Vagina (tissue), 2 donors: ENCODE measurements at regions not wholly inside any gene's neighbourhood (a gene's known extent, or its start where the extent isn't known, plus 50 kb on each side); places are given as distances from the start of the nearest gene placed in this dataset.

Experiments
- DNase-seq, 2 donors: peaks; one replicate each; pipeline ENCODE4 v3.0.0-alpha.2; 2017; ENCODE audit errors: extremely low spot score in 2 of 2
- H3K27ac ChIP-seq: fragments of 200-600 bp; sonication (generic); one replicate; pipeline ENCODE4 v1.5.1; 2019
- H3K27me3 ChIP-seq: fragments of 200-600 bp; sonication (generic); one replicate; pipeline ENCODE4 v1.5.1; 2019
- H3K36me3 ChIP-seq, 2 donors: fragments of 200-600 bp; sonication (generic); one replicate each; pipeline ENCODE4 v1.5.1; 2017 to 2019
- H3K4me1 ChIP-seq: fragments of 200-600 bp; sonication (generic); one replicate; pipeline ENCODE4 v1.5.1; 2019
- H3K4me3 ChIP-seq, 2 donors: fragments of 200-600 bp; sonication (generic); 1 replicate in 1 of 2; 2 replicates in 1 of 2; pipeline ENCODE4 v1.5.1; 2016 to 2019
- H3K9me3 ChIP-seq: fragments of 200-600 bp; sonication (generic); one replicate; pipeline ENCODE4 v1.5.1; 2019
- CTCF ChIP-seq, 3 experiments: fragments of 450-650 bp in 2 of 3; fragments of 200-600 bp in 1 of 3; sonication (generic) in 1 of 3; IDR thresholded peaks; one replicate each; pipeline ENCODE4 v1.5.1; 2017 to 2019; ENCODE audit warnings: antibody characterized with exemption in 3 of 3, mild to moderate bottlenecking in 2 of 3, moderate library complexity in 2 of 3
- POLR2A ChIP-seq, 2 donors: fragments of 450-650 bp; IDR thresholded peaks; one replicate each; pipeline ENCODE4 v1.6.1; 2017; ENCODE audit warnings: antibody characterized with exemption in 2 of 2, mild to moderate bottlenecking in 2 of 2, moderate library complexity in 2 of 2
- POLR2AphosphoS5 ChIP-seq, 2 donors: sonication (generic); formaldehyde crosslinking; IDR thresholded peaks; one replicate each; pipeline ENCODE4 v1.9.0; 2017; ENCODE audit warnings: antibody characterized with exemption in 2 of 2, mild to moderate bottlenecking in 2 of 2, low read depth in 1 of 2; ENCODE audit not compliant: insufficient read depth in 1 of 2
- intact Hi-C: fragments of 100-400 bp; cut with DNase I; formaldehyde crosslinking; loops from one replicate; pipeline ENCODE4 v1.15.1; 2023

GRCh38 chr17:73874008-73874720 is 229.9 kb upstream of the SDK2 start:
- TF ChIP-seq POLR2A (IDR thresholded peaks at IDR 0.05) (no peak), CTCF (IDR thresholded peaks at IDR 0.05) (no peak), POLR2AphosphoS5 (IDR thresholded peaks at IDR 0.05; ENCODE audit: insufficient read depth in 1 of 2, low read depth in 1 of 2) (peak in 1 of 2 donors; percentile 60)
- DNase-seq, result no peak
- no peaks in the 10 kb centered on the region for H3K36me3 ChIP-seq
- no peaks in the 10 kb centered on the region for H3K27me3 ChIP-seq
- no peak overlapping the region for H3K4me3 ChIP-seq
- intact Hi-C loops, result no loop called here
- no peaks in the 10 kb centered on the region for H3K9me3 ChIP-seq
- no peaks in the 10 kb centered on the region for H3K4me1 ChIP-seq
- no peak overlapping the region for H3K27ac ChIP-seq

GRCh38 chr17:73875346-73875745 is 231.1 kb upstream of the SDK2 start:
- H3K4me3 ChIP-seq, result no peak overlapping the region
- no peaks in the 10 kb centered on the region for H3K36me3 ChIP-seq
- H3K27ac ChIP-seq, result no peak overlapping the region
- no peaks in the 10 kb centered on the region for H3K4me1 ChIP-seq
- DNase-seq, result no peak
- H3K27me3 ChIP-seq, result no peaks in the 10 kb centered on the region
- intact Hi-C loops, result no loop called here
- H3K9me3 ChIP-seq, result no peaks in the 10 kb centered on the region
- no peak for TF ChIP-seq CTCF (IDR thresholded peaks at IDR 0.05)
- TF ChIP-seq POLR2A (IDR thresholded peaks at IDR 0.05), result no peak
- no peak for TF ChIP-seq POLR2AphosphoS5 (IDR thresholded peaks at IDR 0.05; ENCODE audit: insufficient read depth in 1 of 2, low read depth in 1 of 2)

- intact Hi-C loops, result no loop called here
- DNase-seq, result no peak
- TF ChIP-seq POLR2A (IDR thresholded peaks at IDR 0.05) (no peak), POLR2AphosphoS5 (IDR thresholded peaks at IDR 0.05; ENCODE audit: insufficient read depth in 1 of 2, low read depth in 1 of 2) (no peak), CTCF (IDR thresholded peaks at IDR 0.05) (no peak)
These were observed 233.7 kb upstream of the SDK2 start for GRCh38 chr17:73877962-73878361.

GRCh38 chr17:73878923-73879322 is 234.7 kb upstream of the SDK2 start:
- TF ChIP-seq CTCF (IDR thresholded peaks at IDR 0.05), result no peak
- TF ChIP-seq POLR2A (IDR thresholded peaks at IDR 0.05), result no peak
- no peaks in the 10 kb centered on the region for H3K27me3 ChIP-seq

More at GRCh38 chr17:73877962-73878361, 233.7 kb upstream of the SDK2 start:
- H3K4me1 ChIP-seq, result no peaks in the 10 kb centered on the region
- H3K27me3 ChIP-seq, result no peaks in the 10 kb centered on the region
- H3K27ac ChIP-seq, result no peak overlapping the region
- H3K36me3 ChIP-seq, result no peaks in the 10 kb centered on the region
- no peaks in the 10 kb centered on the region for H3K9me3 ChIP-seq
- H3K4me3 ChIP-seq, result no peak overlapping the region

GRCh38 chr17:73879987-73880386 is 235.7 kb upstream of the SDK2 start:
- intact Hi-C loops, result no loop called here
- H3K4me1 ChIP-seq, result no peaks in the 10 kb centered on the region
- no peak overlapping the region for H3K27ac ChIP-seq
- DNase-seq, result no peak
- H3K9me3 ChIP-seq, result no peaks in the 10 kb centered on the region
- TF ChIP-seq POLR2A (IDR thresholded peaks at IDR 0.05) (no peak), CTCF (IDR thresholded peaks at IDR 0.05) (no peak), POLR2AphosphoS5 (IDR thresholded peaks at IDR 0.05; ENCODE audit: insufficient read depth in 1 of 2, low read depth in 1 of 2) (no peak)
- no peak overlapping the region for H3K4me3 ChIP-seq
- H3K36me3 ChIP-seq, result no peaks in the 10 kb centered on the region
- no peaks in the 10 kb centered on the region for H3K27me3 ChIP-seq

More at GRCh38 chr17:73878923-73879322, 234.7 kb upstream of the SDK2 start:
- no peak for DNase-seq
- Histone ChIP-seq H3K36me3 (no peaks in the 10 kb centered on the region), H3K27ac (no peak overlapping the region), H3K9me3 (no peaks in the 10 kb centered on the region), H3K4me3 (no peak overlapping the region), H3K4me1 (no peaks in the 10 kb centered on the region)
- intact Hi-C loops, result no loop called here
